OCI-LY1 (cell line): ENCODE measurements at regions not wholly inside any gene's neighbourhood (a gene's known extent, or its start where the extent isn't known, plus 50 kb on each side); places are given as distances from the start of the nearest gene placed in this dataset.

ENCODE experiments used
- EZH2 ChIP-seq: fragments of 200-600 bp; sonication (generic), shearing (Covaris generic); IDR thresholded peaks from 2 replicates; pipeline ENCODE4 v1.8.0; 2017; ENCODE audit warnings: borderline replicate concordance, mixed run types, mild to moderate bottlenecking, antibody characterized with exemption, low read length, moderate library complexity, mixed read lengths
- TF ChIP-seq, protein P1 (sequence below): fragments of 200-600 bp; sonication (generic), shearing (Covaris generic); IDR thresholded peaks from 2 replicates; pipeline ENCODE4 v1.5.1; 2017; ENCODE audit warnings: mild to moderate bottlenecking, antibody characterized with exemption, low read length, moderate library complexity, mixed read lengths

DNA sequence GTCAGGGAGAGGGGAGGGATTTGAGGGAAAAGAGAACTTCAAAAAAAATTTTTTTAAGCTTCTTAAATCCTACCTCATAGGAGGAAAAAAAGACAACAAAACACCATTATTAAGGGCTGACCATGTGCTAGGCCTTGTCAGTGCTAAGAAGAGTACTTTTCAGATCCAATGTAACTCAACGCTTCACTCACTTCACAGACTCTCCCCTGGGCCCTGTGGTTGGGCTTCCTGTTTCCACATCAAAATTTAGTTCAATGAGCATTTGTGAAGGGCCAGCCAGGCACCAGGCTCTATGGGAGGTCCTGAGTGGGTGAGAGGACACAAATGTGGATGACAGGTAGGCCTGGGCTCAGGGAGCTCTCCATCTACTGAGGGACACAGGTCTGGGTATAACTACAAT, 249.8 kb downstream of the PTEN start:
- TF ChIP-seq, protein P1, sequence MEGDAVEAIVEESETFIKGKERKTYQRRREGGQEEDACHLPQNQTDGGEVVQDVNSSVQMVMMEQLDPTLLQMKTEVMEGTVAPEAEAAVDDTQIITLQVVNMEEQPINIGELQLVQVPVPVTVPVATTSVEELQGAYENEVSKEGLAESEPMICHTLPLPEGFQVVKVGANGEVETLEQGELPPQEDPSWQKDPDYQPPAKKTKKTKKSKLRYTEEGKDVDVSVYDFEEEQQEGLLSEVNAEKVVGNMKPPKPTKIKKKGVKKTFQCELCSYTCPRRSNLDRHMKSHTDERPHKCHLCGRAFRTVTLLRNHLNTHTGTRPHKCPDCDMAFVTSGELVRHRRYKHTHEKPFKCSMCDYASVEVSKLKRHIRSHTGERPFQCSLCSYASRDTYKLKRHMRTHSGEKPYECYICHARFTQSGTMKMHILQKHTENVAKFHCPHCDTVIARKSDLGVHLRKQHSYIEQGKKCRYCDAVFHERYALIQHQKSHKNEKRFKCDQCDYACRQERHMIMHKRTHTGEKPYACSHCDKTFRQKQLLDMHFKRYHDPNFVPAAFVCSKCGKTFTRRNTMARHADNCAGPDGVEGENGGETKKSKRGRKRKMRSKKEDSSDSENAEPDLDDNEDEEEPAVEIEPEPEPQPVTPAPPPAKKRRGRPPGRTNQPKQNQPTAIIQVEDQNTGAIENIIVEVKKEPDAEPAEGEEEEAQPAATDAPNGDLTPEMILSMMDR: no peak
- no peak for TF ChIP-seq EZH2
